Esophagus mucosa (tissue), 1 donor: ENCODE measurements at regions not wholly inside any gene's neighbourhood (a gene's known extent, or its start where the extent isn't known, plus 50 kb on each side); places are given as distances from the start of the nearest gene placed in this dataset.
"Not testable (repeated sequence)": the region's sequence is repeated elsewhere in the genome, so short reads cannot be mapped to it uniquely, and the experiment has no call there.

Source experiments
- ATAC-seq: fragments of 200-7000 bp; cut with Tn5 transposase; one replicate; pipeline ENCODE4 v1.9.1; 2020
- donor health status: DM: yes; HTN: yes; CAD: no.

- ATAC-seq, result no peak
These were observed 180.4 kb upstream of the ITGA1 start for GRCh38 chr5:52607227-52607824.

GRCh38 chr5:52620315-52620714 lies 167.4 kb upstream of the ITGA1 start:
- no peak for ATAC-seq

GRCh38 chr5:52623291-52623690 lies 164.4 kb upstream of the ITGA1 start:
- ATAC-seq, result no peak

GRCh38 chr5:52624291-52624690 lies 163.4 kb upstream of the ITGA1 start:
- no peak for ATAC-seq

GRCh38 chr5:52626312-52626711 lies 161.4 kb upstream of the ITGA1 start:
- ATAC-seq, result no peak

- no peak for ATAC-seq
These were observed 160.0 kb upstream of the ITGA1 start for GRCh38 chr5:52627740-52628139.

- ATAC-seq, result no peak
These were observed 155.4 kb upstream of the ITGA1 start for GRCh38 chr5:52632281-52632680.

- not testable (repeated sequence) for ATAC-seq
These were observed 153.5 kb upstream of the ITGA1 start for GRCh38 chr5:52634171-52634570.

GRCh38 chr5:52638732-52639131 lies 149.0 kb upstream of the ITGA1 start:
- peak; percentile 10 for ATAC-seq

- no peak for ATAC-seq
These were observed 139.0 kb upstream of the ITGA1 start for GRCh38 chr5:52648726-52649125.

- no peak for ATAC-seq
These were observed 132.6 kb upstream of the ITGA1 start for GRCh38 chr5:52655163-52655562.

GRCh38 chr5:52656569-52657246 lies 131.0 kb upstream of the ITGA1 start:
- no peak for ATAC-seq

GRCh38 chr5:52657247-52657645 lies 130.5 kb upstream of the ITGA1 start:
- ATAC-seq, result no peak

GRCh38 chr5:52658246-52658645 lies 129.5 kb upstream of the ITGA1 start:
- no peak for ATAC-seq

GRCh38 chr5:52660621-52661020 lies 127.1 kb upstream of the ITGA1 start:
- no peak for ATAC-seq

- no peak for ATAC-seq
These were observed 125.7 kb upstream of the ITGA1 start for GRCh38 chr5:52661903-52662595.

- no peak for ATAC-seq
These were observed 122.2 kb upstream of the ITGA1 start for GRCh38 chr5:52665559-52665958.

GRCh38 chr5:52668139-52668538 lies 119.6 kb upstream of the ITGA1 start:
- ATAC-seq, result no peak

GRCh38 chr5:52668544-52669185 lies 119.1 kb upstream of the ITGA1 start:
- ATAC-seq, result no peak

GRCh38 chr5:52672459-52672858 lies 115.3 kb upstream of the ITGA1 start:
- no peak for ATAC-seq

- no peak for ATAC-seq
These were observed 114.2 kb upstream of the ITGA1 start for GRCh38 chr5:52673495-52673894.

GRCh38 chr5:52674815-52675545 lies 112.7 kb upstream of the ITGA1 start:
- ATAC-seq, result no peak

- no peak for ATAC-seq
These were observed 105.2 kb upstream of the ITGA1 start for GRCh38 chr5:52682492-52682891.
